PFSK-1 (cell line): ENCODE measurements at regions not wholly inside any gene's neighbourhood (a gene's known extent, or its start where the extent isn't known, plus 50 kb on each side); places are given as distances from the start of the nearest gene placed in this dataset.

Experiments
- FOXP2 ChIP-seq: optimal IDR thresholded peaks from 2 replicates; pipeline ENCODE3; 2011; ENCODE audit warnings: borderline replicate concordance, control low read depth, inconsistent platforms; ENCODE audit not compliant: insufficient read depth; ENCODE audit errors: extremely low read length, extremely low read depth
- POLR2AphosphoS5 ChIP-seq: IDR thresholded peaks from 2 replicates; pipeline ENCODE4 v1.6.1; 2012; ENCODE audit warnings: low read depth, mild to moderate bottlenecking, control low read depth, low read length, moderate library complexity
- REST ChIP-seq, 2 experiments: IDR thresholded peaks; 2 replicates each; pipeline versions ENCODE4 v1.6.1 to v1.8.0; 2011 to 2012; ENCODE audit warnings: low read depth in 2 of 2, low read length in 2 of 2, control low read depth in 1 of 2, inconsistent platforms in 1 of 2, mild to moderate bottlenecking in 1 of 2, moderate library complexity in 1 of 2; ENCODE audit not compliant: insufficient read depth in 1 of 2
- SIN3A ChIP-seq: IDR thresholded peaks from 2 replicates; pipeline ENCODE4 v1.6.1; 2012; ENCODE audit warnings: mild to moderate bottlenecking, low read length, moderate library complexity, borderline replicate concordance; ENCODE audit not compliant: insufficient read depth
- TAF1 ChIP-seq: IDR thresholded peaks from 2 replicates; pipeline ENCODE4 v1.6.1; 2012; ENCODE audit warnings: low read length, control low read depth, borderline replicate concordance; ENCODE audit not compliant: insufficient read depth

- TF ChIP-seq TAF1 (no peak), SIN3A (no peak), REST (IDR thresholded peaks at IDR 0.05; ENCODE audit: insufficient read depth in 1 of 2, low read depth in 2 of 2, low read length in 2 of 2) (no peak), POLR2AphosphoS5 (no peak), FOXP2 (no peak)
Measured at GRCh38 chr10:108323274-108323798, 1158.8 kb upstream of the SORCS1 start.

DNA sequence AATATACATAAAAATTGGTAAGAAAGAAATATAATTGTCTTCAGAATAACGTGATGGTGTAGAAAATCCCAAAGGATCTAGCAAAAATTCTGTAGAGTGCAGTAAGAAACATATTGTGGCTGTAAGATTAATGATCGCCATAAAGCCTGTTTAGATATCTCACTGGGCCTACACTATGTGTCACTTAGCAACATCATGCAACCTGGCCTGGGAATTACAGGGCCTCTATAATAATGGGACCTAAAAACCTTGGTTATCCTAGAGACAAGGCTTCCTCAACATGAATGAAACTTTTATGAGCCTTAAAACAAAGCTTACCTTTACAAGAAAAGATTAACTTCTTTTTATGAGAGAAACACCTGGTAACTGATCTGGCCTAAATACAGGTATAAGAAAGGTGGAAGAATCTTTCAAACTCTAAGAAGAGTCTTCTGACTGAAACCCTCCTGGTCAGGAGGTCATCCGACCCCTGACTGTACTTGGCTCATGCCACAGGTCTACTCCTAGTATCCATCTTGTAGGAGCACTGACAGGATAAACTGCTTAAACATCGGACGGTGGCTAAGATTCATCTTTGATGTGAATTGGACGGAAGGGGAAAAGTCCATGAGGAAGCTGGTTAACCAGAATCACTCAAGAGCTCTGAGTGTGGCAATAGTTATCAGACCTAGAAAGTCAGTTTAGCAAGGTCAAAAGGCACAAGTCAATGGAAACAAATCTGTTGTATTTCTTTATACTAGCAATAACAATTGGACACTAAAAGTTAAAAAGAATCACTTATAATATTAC is 1155.1 kb upstream of the SORCS1 start:
- no peak for TF ChIP-seq FOXP2

GRCh38 chr10:108307925-108308312 is 1143.4 kb upstream of the SORCS1 start:
- TF ChIP-seq POLR2AphosphoS5 (no peak), TAF1 (no peak)

GRCh38 chr10:108307250-108307924 is 1142.9 kb upstream of the SORCS1 start:
- no peak for TF ChIP-seq REST (IDR thresholded peaks at IDR 0.05; ENCODE audit: insufficient read depth in 1 of 2, low read depth in 2 of 2, low read length in 2 of 2)
- TF ChIP-seq POLR2AphosphoS5: no peak
- TF ChIP-seq SIN3A: no peak
- TF ChIP-seq FOXP2: no peak
- TF ChIP-seq TAF1: no peak

- TF ChIP-seq REST (IDR thresholded peaks at IDR 0.05; ENCODE audit: insufficient read depth in 1 of 2, low read depth in 2 of 2, low read length in 2 of 2): no peak
- TF ChIP-seq POLR2AphosphoS5: no peak
- no peak for TF ChIP-seq FOXP2
- TF ChIP-seq SIN3A: no peak
Measured at GRCh38 chr10:108303149-108303548, 1138.6 kb upstream of the SORCS1 start.

DNA sequence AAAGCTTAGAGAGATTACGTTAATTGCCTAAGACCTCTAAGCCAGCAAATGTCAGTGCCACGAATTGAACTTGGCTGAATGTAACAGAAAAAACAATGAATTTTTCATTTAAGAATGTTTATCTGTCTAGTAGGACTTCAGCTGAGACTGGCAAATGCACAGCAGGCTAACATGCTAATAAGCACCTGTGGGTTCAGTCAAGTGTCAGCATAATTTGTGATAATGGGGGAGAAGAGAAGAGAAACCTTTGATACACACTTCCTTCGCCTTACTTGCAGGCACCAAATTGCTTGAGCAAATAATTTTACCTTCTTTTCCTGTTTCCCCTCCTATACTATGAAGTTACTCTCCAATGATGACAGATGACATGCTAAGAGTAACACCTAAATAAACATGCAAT is 1136.5 kb upstream of the SORCS1 start:
- TF ChIP-seq POLR2AphosphoS5 (no peak), REST (IDR thresholded peaks at IDR 0.05; ENCODE audit: insufficient read depth in 1 of 2, low read depth in 2 of 2, low read length in 2 of 2) (no peak), FOXP2 (no peak), TAF1 (no peak), SIN3A (no peak)
